Effector CD8-positive, alpha-beta T cell (primary cell): ENCODE measurements at regions not wholly inside any gene's neighbourhood (a gene's known extent, or its start where the extent isn't known, plus 50 kb on each side); places are given as distances from the start of the nearest gene placed in this dataset.
"Not testable (repeated sequence)": the region's sequence is repeated elsewhere in the genome, so short reads cannot be mapped to it uniquely, and the experiment has no call there.

Experiments
- DNase-seq: peaks from one replicate; lab custom pipeline; 2025; lab: John Stamatoyannopoulos, UW

DNA sequence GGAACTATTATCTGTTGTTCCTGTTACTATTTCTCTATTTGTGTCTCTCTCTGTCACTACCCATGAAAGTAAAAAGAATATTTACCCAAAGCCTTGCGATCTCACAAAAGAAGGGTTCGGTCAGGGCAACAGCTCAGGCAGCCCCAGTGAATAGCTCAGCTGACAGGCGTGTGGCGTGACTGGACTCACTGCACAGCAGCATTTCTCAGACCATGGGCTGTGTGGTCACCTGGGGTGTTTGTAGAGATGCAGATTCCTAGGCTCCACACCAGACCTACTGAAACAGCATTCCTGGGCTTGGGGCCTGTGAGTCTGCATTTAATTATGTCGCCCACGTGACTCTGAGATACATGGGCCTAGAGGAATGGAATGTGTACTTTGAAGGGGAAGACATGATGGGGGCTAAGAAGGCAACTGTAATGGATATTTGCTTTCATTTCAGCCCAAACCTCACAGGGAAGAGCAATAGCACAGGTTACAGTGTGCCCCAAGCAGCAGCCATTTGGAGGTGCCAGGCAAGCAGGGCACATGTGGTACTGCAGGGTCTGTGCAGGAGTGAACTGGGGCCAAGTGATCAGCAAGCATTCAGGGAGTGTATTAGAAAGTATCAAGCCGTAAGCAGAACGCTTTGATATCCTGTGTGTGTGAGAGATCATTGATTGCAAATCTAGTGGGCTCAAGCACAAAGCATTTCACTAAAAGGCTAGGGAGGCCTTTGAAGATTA, 90.4 kb upstream of the RBMS1 start:
- no peak for DNase-seq

DNA sequence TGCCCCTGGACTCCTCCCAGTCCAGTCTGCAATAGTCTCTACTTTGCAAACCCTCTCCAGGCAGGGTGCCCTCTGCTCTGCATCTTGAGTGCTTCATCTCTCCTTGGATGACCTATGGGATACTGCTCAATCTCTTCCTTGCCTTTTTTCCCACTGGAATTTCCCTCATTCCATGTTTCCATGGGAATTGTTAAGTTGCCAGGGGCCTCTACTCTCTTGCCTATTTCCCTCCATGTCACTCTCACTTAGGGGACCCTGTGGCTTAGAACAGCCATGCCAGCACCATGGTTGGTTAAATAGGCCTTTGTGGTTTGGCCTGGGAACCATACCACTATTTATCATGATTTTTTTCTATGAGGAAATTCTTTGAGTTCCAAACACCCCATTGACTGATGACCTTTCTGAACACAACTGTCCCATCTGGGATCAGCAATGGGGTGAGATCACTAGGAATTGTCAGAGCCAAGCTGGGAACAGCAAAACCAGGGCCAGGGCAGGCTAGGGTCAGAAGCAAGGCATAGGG, 91.4 kb upstream of the RBMS1 start:
- no peak for DNase-seq

DNA sequence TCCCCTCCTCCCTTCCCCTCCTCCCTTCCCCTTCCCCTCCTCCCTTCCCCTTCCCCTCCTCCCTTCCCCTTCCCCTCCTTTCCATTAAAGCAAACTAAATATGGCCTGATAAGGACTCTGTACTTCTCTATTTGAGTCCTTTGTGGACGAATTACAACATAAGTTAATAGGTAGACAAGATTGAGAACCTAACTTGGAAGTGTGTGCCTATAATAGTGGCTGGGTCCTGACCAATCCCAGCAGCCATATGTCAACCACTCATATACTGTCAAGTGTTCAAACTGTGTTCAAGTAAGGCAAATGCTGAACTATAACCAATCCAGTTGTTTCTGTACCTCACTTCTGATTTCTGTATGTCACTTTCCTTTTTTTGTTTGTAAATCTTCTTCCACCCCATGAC, 97.1 kb upstream of the RBMS1 start:
- no peak for DNase-seq

DNA sequence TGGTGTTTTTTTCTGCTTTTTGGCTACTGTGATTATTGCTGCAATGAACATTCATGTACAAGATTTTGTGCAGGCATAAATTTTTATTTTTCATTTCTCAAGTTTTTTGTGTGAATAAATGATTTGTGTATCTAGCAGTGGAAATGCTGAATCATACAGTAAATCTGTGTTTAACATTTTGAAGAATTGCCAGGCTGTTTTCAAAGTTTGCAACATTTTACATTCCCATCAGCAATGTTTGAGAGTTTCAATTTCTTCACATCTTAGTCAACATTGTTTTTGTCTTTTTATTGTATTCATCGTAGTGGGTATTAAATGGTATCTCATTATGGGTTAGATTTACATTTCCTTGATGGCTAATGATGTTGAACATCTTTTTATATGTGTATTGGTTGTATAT, 98.8 kb upstream of the RBMS1 start:
- DNase-seq: no peak

DNA sequence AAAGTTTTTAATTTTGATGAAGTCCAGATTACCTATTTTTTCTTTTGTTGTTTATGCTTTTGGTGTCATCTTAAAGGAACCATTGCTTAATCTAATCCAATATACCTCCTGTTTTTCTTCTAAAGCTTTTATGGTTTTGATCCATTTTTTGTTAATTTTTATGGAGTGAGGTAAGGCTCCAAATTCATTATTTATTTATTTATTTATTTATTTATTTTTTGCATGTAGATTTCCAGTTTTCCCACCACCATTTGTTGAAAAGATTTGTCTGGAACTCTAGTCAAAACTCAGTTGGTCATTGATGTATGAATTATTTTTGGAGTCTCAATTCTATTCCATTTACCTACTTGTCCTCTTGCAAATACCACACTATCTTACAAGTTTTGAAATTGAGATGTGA, 99.4 kb upstream of the RBMS1 start:
- no peak for DNase-seq

DNA sequence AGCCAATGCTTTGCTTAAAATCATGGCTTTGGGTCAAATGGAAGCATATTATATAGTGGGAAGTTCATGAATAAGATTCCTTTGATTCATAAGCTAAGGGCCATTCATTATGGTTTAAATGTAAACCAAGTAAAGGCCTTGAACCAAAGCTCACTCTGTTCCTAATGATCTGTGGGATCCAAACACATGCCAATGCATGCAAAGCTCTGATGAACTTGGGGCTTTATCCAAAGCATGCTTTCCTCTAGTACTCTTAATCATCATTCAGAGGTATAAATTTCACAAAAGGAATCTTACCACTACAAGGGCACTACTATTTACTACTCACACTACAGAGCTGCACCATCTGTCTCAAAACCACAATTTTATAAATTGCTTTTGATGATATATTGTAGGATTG, 102.8 kb upstream of the RBMS1 start:
- DNase-seq: no peak

DNA sequence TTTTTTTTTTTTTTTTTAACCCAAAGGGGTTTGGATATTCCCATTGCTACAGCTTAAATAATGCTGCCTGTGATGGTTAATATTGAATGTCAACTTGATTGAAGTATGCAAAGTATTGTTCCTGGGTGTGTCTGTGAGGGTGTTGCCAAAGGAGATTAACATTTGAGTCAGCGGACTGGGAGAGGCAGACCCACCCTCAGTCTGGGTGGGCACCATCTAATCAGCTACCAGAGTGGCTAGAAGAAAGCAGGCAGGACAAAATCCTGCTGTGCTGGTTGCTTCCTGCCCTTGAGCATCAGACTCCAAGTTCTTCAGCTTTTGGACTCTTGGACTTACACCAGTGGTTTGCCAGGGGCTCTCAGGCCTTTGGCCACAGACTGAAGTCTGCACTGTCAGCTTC, 106.8 kb upstream of the RBMS1 start:
- not testable (repeated sequence) for DNase-seq

DNA sequence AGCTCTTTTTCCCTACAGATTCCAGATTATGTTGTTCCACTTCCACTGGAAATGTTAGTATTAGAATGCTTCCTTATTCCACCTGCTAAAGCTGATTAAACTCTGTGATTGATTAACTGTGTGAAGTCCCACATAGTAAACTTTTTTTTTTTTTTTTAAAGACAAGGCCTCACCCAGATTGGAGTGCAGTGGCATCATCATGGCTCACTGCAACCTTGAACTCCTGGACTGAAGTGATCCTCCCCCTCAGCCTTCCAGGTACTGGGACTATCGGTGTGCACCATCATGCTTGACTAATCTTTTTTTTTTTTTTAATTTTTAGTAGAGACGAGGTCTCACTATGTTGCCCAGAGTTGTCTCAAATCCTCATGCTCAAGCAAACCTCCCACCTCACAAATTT, 108.5 kb upstream of the RBMS1 start:
- DNase-seq: no peak

DNA sequence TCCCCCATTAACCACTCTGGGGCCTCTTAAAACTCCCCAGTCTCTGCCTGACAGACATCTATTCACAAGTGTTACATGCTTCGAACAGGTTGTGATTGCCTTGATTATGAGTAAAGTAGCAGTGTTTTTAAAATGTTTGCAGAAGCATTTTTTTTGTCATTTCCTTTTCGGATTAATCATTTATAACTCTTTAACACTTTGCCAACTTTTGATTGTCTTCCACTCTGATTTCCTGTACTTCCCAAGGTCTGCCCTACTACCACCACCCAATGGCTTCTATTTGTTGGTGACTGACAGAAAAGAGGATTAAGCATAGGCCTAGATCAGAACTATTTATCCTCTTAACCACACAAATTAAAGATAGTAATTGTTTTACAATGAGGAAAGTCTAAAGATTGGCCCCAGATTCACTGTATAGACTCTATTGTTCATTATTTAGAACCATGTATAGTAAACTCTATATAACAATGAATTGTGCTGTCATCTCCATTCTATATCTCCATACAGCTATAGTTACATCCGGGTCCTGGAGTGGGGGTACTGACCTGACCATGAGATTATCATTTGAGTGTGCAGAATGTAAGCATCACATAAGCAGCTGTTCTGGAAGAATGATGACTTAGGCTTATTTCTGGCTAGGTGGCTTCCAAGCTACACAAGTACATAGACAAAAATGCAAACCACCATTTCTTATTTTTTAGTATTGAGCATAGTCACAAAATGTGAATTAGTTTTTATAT, 110.3 kb upstream of the RBMS1 start:
- no peak for DNase-seq

DNA sequence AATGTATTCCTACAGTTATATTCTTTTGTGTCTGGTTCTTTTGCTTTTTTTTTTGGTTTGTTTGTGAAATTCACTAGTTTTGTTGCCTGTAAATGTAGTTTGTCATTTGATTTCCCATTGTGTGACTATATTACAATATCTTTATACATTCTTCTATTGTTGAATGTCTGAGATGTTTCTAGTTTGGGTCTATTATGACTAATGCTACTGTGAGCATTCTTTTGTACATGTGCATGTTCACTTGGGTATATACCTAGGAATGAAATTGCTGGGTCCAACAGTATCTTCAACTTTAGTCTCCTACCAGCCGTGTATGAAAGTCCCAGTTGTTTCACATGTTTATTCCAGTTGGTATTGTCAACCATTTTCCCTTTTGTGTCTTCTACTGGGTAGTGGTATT, 112.7 kb upstream of the RBMS1 start:
- no peak for DNase-seq

DNA sequence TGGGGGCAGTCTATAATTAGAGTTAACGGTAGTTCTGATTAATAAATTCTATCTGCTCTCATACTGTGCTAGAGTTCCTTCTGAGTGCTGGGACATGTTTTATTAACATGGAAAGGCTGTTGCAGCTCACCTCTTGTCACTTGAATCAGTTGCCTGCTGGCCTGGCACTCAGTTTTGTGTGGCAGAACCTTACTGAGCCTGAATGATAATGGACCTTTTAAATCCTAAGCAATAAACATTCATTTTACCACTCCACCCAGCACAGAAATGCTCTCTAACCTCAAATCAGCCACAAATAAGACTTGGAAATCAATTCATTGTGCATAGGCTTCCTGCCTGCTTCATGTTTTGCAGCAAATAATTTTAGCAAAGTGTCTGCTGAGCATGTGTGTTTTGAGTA, 115.0 kb upstream of the RBMS1 start:
- no peak for DNase-seq

DNA sequence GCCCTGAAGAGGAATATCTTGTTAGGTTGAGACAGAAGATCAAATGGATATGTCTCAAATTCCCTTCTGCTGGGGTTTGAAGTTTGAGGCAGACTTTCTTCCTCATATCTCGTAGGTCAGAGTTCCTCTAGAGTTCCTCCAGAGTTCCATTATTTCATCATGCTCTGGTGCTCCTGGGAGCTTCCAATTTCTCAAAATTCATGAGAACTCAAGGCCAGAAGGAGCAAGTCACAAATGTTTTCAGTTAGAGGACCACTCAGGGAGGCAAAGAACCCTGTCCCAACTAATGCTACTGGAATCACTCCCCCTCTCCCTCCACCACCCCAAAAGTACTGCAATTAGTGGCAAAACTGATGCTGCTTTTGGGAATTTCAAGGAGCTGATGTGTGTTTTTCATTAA, 115.7 kb upstream of the RBMS1 start:
- no peak for DNase-seq

DNA sequence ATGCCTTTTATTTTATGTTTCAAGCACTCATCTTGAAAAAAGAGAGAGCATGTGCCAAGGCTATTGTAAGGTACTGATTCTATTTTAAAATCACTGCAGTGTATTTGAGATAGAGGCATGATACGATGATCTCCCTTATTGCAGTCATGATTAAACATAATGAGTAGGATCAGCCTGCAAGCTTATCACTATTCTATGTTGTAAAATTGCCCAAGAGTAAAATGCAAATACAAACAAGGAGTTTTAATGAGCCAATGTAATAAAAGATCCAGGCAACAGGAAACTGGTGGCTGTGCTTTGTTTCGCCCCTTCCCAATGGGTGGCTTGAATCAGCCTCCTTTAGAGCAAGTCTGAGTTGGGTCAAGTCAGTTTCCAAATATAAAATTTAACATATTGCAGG, 116.4 kb upstream of the RBMS1 start:
- DNase-seq: no peak

DNA sequence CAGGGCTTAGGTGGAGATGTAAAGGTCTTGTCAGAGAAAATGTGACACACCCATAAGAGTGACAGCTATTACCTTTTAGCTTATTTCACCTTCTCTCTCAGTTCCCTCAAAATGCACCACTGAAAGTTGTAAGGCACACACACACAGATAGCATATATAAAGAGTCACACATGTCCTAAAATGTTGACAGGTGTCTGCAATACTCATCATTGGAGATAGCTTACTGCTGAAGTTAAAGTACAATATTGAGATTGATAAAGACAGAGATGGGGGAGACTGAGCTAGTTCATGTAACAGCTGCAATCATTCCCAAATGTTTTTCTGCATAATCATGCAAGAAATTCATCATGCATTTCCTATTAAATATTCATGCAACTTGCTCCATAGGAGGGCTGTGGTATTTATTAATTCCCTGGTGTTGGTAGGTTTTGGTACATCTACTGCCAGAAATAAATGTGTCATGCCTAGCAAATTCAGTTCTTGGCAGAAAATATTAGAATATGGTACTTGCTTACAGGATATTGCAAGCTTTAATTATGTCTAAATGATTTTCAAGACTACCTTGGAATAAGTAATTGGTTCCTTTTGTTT, 118.8 kb upstream of the RBMS1 start:
- no peak for DNase-seq

DNA sequence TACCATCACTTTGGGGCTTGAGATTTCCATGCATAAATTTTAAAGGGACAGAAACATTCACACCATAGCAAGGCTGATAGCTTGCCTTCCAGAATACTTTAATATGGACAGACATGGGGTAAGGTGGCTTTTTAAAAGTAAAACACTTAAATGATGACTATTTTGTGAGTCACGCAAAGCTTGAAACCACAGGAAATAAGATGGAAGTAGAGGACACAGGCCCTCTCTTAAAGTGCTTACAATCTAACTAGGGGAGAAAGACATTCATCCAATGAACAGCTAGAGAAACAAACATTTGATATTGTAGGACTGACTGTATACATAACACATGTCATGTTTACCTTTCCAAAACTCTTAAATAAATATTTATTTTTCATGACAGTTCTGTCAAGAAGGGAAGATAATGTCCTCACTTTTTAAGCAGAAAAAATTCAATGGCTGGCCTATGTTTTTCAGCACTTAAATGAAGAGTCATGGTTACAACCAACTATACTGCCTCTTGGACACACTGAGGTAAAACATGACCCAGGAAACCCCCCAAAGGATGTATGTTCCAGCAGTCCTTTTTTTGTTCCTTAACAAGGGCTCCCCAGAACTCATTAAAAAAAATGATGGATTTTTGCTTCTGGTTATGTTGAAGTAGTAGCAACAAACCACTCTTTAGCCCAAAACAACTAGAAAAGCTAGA, 120.0 kb upstream of the RBMS1 start:
- no peak for DNase-seq

DNA sequence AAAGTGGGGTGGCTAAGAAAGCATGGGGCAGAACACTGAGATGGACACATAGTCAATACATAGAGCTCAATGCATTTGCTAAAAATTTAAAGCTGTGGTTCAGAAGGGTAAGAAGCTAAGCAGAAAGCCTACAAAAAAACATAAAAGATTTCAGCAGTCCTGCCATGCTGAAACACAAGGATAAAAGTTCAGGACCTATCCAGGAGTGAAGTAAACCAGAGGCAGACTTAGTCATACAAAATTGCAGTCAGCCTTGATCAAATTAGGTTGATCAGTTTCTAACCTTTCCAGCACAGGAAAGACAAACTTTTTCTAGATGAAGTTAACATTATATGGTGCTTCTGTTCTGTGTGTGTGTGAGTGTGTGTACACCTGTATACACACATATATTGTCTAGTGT, 120.8 kb upstream of the RBMS1 start:
- no peak for DNase-seq

DNA sequence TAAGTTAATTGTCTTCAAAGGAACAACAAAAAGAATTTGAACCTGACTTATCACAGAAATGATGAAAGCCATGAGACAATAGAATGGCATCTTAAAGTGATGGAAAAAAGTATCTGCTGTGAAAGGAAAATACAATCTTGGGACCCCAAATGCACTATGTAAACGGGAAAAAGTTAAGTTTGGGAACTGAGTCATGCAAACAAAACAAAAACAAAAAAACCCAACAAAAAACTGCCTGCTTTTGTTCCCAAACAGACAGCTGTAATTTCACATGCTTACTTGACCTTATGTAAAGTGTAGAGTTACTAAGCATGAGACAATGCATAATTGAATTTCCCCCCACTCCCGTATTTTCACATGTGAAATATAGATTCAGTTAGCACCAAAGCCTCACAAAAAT, 122.1 kb upstream of the RBMS1 start:
- no peak for DNase-seq

DNA sequence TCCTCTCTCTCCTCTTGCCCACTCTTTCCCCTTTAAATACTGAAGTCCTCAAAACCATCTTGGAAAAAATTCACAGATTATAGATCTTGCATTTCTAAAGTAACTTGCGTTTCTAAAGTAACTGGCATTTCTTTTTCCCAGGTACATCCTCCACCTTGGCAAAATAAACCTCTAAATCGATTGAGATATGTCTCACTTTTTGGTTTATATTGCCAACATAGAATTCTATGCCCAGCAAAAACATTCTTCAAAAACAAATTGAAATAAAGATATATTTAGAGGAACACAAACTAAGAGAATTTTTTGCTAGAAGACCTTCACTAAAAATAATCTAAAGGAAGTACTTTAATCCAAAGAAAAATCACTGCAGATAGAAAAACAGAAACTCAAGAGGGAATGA, 122.5 kb upstream of the RBMS1 start:
- no peak for DNase-seq

DNA sequence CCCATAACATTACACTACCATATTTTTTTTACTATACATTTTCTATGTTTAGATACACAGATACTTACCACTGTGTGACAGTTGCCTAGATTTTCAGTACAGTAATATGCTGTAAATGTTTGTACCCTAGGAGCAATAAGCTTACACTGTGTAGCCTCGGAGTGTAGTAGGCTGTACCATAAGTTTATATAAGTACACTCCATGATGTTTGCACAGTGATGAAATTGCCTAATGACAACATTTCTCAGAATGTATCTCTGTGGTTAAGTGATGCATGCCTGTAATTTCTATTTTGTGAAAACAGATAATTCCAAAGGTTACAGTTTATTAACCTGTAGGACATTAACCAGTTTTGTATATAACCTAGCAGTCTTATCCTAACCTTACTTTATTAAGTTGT, 128.1 kb upstream of the RBMS1 start:
- no peak for DNase-seq

DNA sequence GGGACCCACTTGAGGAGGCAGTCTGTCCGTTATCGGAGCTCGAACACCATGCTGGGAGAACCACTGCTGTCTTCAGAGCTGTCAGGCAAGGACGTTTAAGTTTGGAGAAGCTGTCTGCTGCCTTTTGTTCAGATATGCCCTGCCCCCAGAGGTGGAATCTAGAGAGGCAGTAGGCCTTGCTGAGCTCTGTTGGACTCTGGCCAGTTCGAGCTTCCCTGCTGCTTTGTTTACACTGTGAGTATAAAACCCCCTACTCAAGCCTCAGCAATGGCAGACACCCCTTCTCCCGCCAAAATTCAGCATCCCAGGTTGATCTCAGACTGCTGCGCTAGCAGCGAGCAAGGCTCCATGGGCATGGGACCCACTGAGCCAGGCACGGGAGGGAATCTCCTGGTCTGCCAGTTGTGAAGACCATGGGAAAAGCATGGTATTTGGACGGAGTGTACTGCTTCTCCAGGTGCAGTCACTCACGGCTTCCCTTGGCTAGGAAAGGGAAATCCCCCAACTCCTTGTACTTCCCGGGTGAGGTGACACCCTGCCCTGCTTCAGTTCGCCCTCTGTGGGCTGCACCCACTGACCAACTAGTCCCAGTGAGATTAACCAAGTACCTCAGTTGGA, 134.5 kb upstream of the RBMS1 start:
- not testable (repeated sequence) for DNase-seq

DNA sequence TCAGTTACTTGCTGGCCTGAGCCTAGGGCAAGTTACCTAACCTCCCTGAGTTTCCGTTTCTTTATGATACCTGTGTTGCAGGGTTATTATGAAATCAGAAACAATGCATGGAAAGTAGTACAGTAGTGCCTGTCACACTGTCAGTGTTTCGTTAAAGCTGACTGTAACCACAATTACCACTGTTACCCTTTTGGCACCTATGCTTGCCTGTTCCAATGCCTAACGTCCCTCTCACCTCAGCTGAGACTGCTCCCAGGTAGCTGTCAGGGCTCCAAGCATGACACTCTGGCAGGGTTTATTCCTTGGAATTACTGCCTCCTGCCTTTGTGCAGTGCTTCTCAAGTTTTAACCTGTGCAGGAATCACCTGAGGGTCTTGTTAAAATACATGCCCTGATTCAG, 135.2 kb upstream of the RBMS1 start:
- DNase-seq: no peak
